T47D (cell line): ENCODE measurements at regions not wholly inside any gene's neighbourhood (a gene's known extent, or its start where the extent isn't known, plus 50 kb on each side); places are given as distances from the start of the nearest gene placed in this dataset.

ENCODE experiments used
- DNase-seq, 2 experiments: peaks; one replicate each; pipeline versions ENCODE4 v3.0.0 to v3.0.0-alpha.2; 2011 to 2012; ENCODE audit warnings: low read depth in 1 of 2, low spot score in 1 of 2
- JUND ChIP-seq: IDR thresholded peaks from 2 replicates; pipeline ENCODE4 v1.6.1; 2012; ENCODE audit warnings: low read depth
- in situ Hi-C: cut with HindIII; loops from 2 replicates; pipeline ENCODE4 v1.10.0; 2016; ENCODE audit warnings: low sequenced_read_pairs, low pct_unique_long_range_greater_than_20kb

- no peak for TF ChIP-seq JUND
- DNase-seq = no peak
- in situ Hi-C loops = no loop called here
These were observed 66.7 kb upstream of the PODXL start for GRCh38 chr7:131623154-131623553.

DNA sequence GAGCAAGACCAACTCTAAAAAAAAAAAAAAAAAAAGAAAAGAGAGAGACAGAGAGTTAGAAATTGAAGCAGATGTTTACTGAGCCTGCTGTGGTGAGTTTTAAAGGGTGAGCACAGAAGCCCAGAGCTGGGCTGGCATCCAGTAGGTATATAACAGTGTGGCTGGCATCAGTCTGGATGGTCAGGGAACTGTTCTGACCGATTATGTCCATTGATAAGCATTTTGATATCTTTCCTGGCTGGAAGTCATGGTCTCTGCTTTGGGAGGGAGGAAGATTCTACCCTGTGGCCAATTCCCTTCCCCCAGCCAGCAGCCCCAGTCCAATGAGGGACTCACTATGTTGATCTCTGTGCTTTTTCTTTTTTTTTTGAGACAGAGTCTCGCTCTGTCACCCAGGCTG, 65.2 kb upstream of the PODXL start:
- DNase-seq = no peak

GRCh38 chr7:131620673-131621609, 64.5 kb upstream of the PODXL start:
- no peak for TF ChIP-seq JUND
- in situ Hi-C loops = no loop called here

More for the DNA sequence above, 65.2 kb upstream of the PODXL start:
- in situ Hi-C loops = no loop called here
- no peak for TF ChIP-seq JUND

GRCh38 chr7:131619336-131620305, 63.2 kb upstream of the PODXL start:
- in situ Hi-C loops = no loop called here
- no peak for DNase-seq
- TF ChIP-seq JUND = no peak

More at GRCh38 chr7:131620673-131621609, 64.5 kb upstream of the PODXL start:
- no peak for DNase-seq

DNA sequence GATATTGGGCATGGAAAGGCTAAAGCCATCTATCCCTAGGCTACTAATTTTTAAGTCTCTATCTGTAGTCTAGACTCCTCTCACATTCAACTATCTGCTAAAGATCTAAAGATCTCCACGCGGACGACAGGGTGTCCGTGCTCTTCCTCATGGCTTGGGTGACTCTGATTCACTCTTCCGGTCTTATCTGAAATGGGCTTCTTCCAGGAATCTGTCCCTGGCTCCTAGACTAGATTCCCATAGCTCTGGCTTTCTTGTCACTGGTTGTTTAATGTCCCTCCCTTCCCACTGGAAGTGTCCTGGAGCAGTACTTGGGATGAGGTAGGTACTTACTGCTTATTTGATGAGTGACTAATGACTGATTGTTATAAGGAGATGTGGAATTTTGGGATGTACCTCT, 62.0 kb upstream of the PODXL start:
- no peak for DNase-seq
- in situ Hi-C loops = no loop called here
- no peak for TF ChIP-seq JUND

DNA sequence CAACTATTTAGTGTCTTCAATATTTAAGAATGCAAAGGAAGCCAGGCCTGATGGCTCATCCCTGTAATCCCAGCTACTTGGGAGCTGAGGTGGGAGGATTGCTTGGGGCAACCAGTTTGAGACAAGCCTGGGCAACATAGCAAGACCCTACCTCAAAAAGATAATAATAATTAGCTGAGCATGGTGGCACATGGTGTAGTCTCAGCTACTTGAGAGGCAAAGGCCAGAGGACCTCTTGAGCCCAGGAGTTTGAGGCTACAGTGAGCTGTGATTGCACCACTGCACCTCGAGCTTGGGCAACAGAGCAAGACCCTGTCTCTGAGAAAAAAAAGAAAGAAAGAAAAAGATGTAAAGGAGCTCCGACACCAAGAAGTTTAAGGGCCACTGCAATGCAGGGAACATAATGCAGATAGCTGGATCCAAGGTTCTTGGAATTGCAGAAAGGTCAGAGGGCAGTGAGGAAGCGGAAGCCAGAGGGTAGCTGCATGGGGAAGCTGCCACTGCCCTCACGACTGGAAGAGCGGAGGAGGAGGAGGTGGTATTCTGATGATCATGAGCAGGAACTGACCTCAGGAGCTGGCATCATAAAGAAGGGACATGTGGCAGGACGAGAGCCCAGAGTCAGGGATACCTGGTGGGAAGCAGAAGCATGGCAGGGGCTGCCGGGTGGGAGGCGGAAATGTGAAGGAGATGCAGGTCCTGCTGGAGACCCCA, 60.2 kb upstream of the PODXL start:
- TF ChIP-seq JUND = no peak
- no peak for DNase-seq
- in situ Hi-C loops = no loop called here

- no peak for DNase-seq
- no peak for TF ChIP-seq JUND
- in situ Hi-C loops = no loop called here
These were observed 57.5 kb upstream of the PODXL start for GRCh38 chr7:131613909-131614308.

GRCh38 chr7:131610007-131610406, 53.6 kb upstream of the PODXL start:
- in situ Hi-C loops = no loop called here
- DNase-seq = no peak
- TF ChIP-seq JUND = no peak

DNA sequence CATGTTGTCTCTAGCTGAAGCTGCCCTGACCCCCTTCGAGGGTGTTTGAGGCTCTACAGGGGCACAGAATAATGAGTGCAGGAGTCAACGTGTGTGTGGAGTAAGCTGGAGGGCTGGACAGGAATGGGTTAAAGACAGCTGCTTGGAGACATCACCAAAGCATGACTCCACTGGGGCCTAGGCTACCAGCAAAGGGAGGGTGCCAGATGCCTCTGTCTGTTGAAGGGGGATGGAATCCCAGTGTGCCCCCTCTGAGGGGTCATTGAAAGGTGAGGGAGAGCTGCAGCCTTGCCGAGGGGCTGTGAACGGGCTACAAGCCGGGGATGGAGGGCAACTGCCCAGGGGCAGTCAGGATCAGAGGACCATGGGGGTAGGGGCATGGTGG, 51.7 kb upstream of the PODXL start:
- in situ Hi-C loops = no loop called here
- DNase-seq = no peak
- no peak for TF ChIP-seq JUND

- in situ Hi-C loops = no loop called here
- TF ChIP-seq JUND = no peak
- DNase-seq = no peak
These were observed 51.1 kb upstream of the PODXL start for GRCh38 chr7:131607291-131608115.
